ENCODE measurements at regions not wholly inside any gene's neighbourhood (a gene's known extent, or its start where the extent isn't known, plus 50 kb on each side); places are given as distances from the start of the nearest gene placed in this dataset.

DNA sequence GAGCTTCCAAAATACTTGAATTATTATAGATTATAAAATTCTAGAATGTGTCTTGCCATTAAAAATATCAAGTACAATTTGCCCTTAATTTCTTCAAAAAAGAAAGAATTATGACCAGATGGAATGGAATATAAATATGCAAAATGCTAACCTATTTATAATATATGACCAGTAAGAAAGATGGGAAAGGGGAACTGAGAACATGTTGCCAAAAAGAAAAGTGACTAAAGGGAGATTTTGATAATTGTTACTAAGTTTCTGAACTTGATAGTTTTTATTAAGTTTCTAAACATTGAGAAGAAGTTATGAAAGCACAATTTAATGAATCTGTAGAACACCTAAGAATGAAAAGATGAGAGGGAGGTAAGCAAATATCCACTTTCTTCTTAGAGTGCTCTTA is 188.4 kb upstream of the NR4A3 start:
- TF ChIP-seq, protein P1, sequence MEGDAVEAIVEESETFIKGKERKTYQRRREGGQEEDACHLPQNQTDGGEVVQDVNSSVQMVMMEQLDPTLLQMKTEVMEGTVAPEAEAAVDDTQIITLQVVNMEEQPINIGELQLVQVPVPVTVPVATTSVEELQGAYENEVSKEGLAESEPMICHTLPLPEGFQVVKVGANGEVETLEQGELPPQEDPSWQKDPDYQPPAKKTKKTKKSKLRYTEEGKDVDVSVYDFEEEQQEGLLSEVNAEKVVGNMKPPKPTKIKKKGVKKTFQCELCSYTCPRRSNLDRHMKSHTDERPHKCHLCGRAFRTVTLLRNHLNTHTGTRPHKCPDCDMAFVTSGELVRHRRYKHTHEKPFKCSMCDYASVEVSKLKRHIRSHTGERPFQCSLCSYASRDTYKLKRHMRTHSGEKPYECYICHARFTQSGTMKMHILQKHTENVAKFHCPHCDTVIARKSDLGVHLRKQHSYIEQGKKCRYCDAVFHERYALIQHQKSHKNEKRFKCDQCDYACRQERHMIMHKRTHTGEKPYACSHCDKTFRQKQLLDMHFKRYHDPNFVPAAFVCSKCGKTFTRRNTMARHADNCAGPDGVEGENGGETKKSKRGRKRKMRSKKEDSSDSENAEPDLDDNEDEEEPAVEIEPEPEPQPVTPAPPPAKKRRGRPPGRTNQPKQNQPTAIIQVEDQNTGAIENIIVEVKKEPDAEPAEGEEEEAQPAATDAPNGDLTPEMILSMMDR (IDR thresholded peaks at IDR 0.05) = no peak
- no peak for TF ChIP-seq POLR2A (IDR thresholded peaks at IDR 0.05)
- TF ChIP-seq POLR2AphosphoS5 (IDR thresholded peaks at IDR 0.05) = no peak
